ENCODE measurements at regions not wholly inside any gene's neighbourhood (a gene's known extent, or its start where the extent isn't known, plus 50 kb on each side); places are given as distances from the start of the nearest gene placed in this dataset.
"Not testable (repeated sequence)": the region's sequence is repeated elsewhere in the genome, so short reads cannot be mapped to it uniquely, and the experiment has no call there.

DNA sequence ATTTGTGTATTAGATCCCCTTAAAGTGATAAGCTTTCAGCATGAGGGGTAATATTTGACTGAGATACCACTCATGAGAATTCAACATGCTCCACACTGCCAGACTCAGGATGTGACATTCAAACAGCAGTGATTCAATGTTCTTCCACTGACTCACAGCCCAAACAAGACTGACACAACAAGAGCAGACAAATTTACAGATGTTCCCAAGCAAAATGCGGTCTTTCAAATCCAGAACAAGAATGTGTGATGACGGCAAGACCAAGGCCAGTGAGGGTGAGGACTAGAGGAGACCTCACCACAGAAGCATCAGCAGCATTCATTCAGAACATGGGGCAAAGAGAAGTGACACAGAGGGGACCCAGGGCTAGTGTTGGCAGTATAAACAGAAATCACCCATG is 99.3 kb upstream of the GRIA3 start:
- DNase-seq (ENCODE audit: low read depth): no peak

DNA sequence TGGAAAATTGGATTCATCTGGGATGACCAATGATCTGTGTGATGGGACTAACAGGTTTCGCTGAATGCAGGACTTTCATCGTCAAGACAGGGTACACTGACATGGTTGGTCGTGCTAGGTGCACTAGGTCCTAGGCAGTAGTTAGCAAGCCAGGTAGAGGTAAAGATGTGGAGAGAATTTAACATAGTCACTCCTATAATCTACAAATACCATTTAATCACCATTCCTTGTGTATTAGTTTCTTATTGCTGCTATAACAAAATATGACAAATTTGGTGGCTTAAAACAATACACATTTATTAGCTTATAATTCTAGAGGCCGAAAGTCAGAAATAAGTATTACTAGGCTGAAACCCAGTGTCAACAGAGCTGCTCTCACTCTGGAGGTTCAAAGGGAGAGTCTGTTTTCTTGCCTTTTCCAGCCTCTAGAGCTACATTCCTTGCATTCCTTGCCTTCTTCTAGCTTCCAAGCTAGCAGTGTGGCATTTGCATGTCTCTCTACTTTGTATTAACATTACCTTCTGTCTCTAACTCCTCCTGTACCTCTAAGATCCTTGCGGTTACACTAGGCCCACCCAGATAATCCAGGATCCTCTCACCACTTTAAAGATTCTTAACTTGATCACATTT is 98.7 kb upstream of the GRIA3 start:
- no peak for DNase-seq (ENCODE audit: low read depth)

DNA sequence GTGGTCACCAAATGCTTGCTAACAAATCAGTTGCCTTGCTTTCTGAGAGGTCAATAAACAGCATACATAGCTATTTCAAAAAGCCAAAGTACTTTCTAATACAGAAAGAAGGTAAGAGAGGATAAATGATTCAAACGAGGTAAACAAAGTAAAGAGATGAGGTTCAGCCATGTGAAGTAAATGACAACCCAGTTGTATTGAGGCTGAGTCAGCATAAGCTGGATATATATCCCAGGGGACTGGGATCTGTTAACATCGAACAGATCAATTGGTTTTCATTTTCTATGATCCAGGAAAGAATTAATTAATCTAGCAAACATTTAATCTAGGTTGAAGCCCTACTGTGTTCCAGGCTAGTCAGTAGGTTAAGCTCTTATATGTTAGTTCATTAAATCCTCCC is 97.3 kb upstream of the GRIA3 start:
- DNase-seq (ENCODE audit: low read depth): no peak

DNA sequence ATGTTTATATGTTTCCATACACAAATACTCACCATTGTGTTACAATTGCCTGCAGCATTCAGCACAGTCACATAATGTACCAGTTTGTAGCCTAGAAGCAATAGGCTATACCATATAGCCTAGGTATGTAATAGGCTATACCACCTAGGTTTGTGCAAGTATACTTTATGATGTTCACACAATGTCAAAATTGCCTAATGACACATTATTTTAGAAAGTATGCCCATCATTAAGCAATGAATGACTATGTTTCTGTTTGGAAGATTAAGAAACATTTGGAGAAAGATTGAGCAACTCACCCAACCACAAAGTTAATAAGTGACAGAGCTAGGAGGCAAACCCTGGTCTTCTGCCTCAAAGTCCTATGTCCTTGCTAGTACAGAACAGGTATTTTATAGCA is 96.8 kb upstream of the GRIA3 start:
- DNase-seq (ENCODE audit: low read depth): no peak

DNA sequence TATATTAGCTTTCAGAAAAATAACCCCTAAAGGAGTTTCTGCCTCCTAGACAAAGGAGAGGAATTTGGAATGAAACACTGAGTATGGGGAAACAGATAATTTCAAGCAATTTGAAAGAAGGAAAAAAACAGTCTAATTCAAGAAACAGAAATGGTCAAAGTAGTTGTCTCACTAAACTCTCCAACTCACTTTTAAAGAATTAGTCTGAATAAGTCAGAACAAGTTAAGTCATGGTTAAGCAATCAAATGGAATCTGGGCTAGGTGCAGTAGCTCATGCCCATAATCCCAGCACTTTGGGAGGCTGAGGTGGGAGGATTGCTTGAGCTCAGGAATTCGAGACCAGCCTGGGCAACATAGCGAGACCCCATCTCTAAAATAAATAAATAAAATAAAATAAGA is 95.7 kb upstream of the GRIA3 start:
- DNase-seq (ENCODE audit: low read depth): no peak

DNA sequence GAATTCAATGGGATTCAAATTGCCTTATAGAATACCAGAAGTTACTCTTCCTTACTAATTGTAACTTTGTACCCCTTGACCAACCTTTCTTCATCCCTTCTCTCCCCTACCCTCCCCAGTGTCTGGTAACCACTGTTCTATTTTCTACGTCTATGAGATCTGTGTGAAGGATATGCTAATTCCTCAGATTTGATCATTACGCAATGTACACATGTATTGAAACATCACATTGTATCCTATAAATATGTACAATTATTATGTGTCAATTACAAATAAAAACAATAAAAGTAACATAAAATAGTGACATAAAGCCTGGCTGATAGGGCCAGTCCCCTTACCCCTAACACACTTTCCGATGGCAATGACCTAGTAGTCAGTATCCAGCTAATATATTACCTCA is 95.1 kb upstream of the GRIA3 start:
- DNase-seq (ENCODE audit: low read depth): no peak

DNA sequence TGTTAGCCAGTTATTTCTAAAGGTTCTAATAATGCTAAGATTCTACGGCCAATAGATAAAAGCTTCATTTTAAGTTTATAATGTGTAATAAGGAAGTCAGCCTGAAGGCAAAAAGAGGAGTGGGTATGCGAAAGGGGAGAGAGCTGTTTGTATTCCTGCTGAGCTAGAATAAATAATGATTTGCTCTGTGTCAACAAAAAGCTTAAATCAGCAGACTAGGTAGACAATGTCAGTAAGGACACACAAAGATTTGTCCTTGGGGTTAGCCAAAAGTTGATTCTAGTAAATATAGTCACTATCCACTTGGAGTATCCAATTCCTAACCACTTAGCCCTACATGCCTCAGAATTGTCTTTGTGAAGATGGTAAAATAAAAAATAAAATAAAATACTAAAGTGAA is 90.3 kb upstream of the GRIA3 start:
- no peak for DNase-seq (ENCODE audit: low read depth)

DNA sequence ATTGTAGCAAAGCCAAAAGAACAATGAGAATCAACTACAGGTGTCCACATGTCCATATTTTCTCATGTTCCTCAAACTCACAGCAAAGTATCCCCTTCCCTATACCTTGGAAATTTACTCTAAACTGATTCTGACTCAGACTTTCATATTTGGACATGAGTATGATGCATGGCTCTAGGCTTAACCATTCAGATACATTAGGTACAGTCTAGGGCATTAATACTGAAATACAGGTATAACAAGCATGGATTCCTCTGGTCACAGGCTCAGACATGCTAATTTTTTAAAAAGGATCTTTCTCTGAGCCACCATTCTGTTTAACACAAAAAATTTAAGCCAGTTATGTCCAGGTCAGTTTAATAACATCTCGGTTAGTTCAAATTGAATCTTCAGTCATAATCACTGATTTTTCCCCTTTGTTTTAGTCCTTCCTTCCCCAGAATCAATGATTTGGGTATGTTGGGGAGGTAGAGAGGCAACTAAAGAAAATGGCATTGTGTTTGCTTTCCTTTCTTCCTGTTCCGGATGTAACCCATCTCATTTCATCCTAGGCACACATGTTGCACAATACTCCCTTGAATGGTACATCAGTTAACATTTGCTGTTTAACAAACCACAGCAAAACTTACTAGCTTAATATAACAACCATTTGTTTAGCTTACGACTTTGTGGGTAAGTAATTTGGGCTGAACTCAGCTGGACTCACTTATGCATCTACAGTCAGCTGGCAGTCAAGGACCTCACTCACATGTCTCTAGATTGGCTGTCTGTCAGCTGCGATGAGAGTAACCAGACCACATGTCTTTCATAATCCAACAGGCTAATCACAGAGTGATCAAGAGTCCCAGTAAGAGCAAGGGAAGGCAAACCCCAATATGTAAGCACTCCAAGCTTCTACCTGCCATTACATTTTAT is 75.3 kb upstream of the GRIA3 start:
- DNase-seq (ENCODE audit: low read depth): no peak

DNA sequence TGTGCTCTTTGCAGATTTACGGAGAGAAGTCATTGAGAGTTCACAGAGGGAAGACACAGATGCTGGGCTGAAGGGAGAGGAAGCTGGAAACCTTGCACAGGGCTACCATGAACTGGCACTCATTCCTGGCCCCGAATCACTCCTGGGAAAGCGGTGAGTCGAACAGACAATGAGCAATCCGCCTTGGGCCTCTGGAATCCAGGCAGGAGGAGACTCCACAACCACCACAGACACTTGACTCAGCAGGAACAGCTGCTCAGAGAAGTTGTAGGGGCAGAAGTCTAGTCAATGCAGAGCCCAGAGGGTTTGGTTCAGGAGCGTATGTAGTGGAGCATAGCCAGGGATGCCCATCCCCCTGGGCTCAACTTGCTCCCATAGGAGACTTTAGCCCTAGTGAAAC is 62.8 kb upstream of the GRIA3 start:
- no peak for DNase-seq (ENCODE audit: low read depth)

DNA sequence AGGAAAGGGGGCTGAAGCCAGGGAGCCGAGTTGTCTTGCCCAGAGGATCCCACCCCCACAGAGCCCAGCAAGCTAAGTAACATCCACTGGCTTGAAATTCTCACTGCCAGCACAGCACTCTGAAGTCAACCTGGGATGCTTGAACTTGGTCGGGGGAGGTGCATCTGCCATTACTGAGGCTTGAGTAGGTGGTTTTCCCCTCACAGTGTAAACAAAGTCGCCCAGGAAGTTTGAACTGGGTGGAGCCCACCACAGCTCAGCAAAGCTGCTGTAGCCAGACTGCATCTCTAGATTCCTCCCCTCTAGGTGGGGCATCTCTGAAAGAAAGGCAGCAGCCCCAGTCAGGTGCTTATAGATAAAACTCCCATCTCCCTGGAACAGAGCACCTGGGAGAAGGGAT is 54.3 kb upstream of the GRIA3 start:
- DNase-seq (ENCODE audit: low read depth): not testable (repeated sequence)
